Mammary epithelial cell (primary cell): ENCODE measurements at regions not wholly inside any gene's neighbourhood (a gene's known extent, or its start where the extent isn't known, plus 50 kb on each side); places are given as distances from the start of the nearest gene placed in this dataset.

Source experiments
- EZH2 ChIP-seq: IDR thresholded peaks from 2 replicates; pipeline ENCODE4 v1.6.1; 2012; ENCODE audit warnings: low read length, inconsistent platforms, borderline replicate concordance
- TF ChIP-seq, protein P1 (sequence below), 2 donors: IDR thresholded peaks in 1 of 2; conservative IDR thresholded peaks in 1 of 2; 2 replicates each; pipeline ENCODE4 v1.5.1; 2011 to 2012; ENCODE audit warnings: inconsistent platforms in 2 of 2, low read length in 2 of 2, mild to moderate bottlenecking in 2 of 2, control low read depth in 1 of 2, low read depth in 1 of 2; ENCODE audit not compliant: insufficient read depth in 1 of 2; ENCODE audit errors: extremely low read depth in 1 of 2

DNA sequence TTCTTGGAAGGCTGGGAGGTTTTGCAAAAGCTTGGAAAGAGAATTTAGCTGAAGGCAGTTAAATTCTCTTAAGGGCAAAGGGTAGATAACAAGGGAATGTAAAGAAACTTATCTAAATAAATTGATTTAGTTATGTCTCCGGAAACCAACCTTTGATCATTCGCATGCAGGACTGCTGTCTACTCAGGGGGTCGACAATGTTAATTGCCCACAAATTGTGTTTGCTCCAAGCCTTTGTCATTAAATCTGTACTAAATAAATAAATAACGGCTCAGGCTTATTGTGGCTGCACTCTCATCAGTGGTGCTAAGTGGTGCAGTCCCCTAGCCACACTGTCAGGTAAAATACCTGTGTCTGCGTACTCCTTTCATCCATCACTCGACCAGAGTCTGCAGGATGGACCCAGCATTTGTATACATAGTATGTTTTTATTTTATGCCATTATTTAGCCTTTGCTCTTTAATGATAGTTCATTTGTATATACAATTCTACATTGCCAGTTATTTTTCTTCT lies 497.4 kb upstream of the RASGRP1 start:
- TF ChIP-seq EZH2, result no peak
- TF ChIP-seq, protein P1, sequence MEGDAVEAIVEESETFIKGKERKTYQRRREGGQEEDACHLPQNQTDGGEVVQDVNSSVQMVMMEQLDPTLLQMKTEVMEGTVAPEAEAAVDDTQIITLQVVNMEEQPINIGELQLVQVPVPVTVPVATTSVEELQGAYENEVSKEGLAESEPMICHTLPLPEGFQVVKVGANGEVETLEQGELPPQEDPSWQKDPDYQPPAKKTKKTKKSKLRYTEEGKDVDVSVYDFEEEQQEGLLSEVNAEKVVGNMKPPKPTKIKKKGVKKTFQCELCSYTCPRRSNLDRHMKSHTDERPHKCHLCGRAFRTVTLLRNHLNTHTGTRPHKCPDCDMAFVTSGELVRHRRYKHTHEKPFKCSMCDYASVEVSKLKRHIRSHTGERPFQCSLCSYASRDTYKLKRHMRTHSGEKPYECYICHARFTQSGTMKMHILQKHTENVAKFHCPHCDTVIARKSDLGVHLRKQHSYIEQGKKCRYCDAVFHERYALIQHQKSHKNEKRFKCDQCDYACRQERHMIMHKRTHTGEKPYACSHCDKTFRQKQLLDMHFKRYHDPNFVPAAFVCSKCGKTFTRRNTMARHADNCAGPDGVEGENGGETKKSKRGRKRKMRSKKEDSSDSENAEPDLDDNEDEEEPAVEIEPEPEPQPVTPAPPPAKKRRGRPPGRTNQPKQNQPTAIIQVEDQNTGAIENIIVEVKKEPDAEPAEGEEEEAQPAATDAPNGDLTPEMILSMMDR (conservative IDR thresholded peaks at IDR 0.05 in 1 of 2, IDR thresholded peaks at IDR 0.05 in 1 of 2; ENCODE audit: extremely low read depth in 1 of 2, insufficient read depth in 1 of 2, low read depth in 1 of 2, low read length in 2 of 2), result no peak
